ENCODE measurements at regions not wholly inside any gene's neighbourhood (a gene's known extent, or its start where the extent isn't known, plus 50 kb on each side); places are given as distances from the start of the nearest gene placed in this dataset.
"Not testable (repeated sequence)": the region's sequence is repeated elsewhere in the genome, so short reads cannot be mapped to it uniquely, and the experiment has no call there.

- Histone ChIP-seq H3K9me3 (peaks cover 5 to 6% of the 10 kb centered on the region in 2 donors), H3K27ac (no peak overlapping the region), H3K27me3 (no peaks in the 10 kb centered on the region), H3K36me3 (no peaks in the 10 kb centered on the region), H3K4me3 (no peak overlapping the region), H3K4me1 (no peaks in the 10 kb centered on the region)
- TF ChIP-seq CTCF (IDR thresholded peaks at IDR 0.05) (no peak), POLR2A (IDR thresholded peaks at IDR 0.05) (no peak), POLR2AphosphoS5 (IDR thresholded peaks at IDR 0.05) (no peak), EP300 (IDR thresholded peaks at IDR 0.05; ENCODE audit: low read depth) (no peak)
- 91% methylated on average over 1 of the region's 1 CpG; no CpG with 5 or more reads in 1 of the 2 donors for WGBS, 2 donors (ENCODE audit: low coverage in 1 of 2)
- intact Hi-C loops (cut with DNase I; ENCODE audit: low total_unique reads) (no loop called here), in situ Hi-C loops (cut with MboI; ENCODE audit: low pct_ligation_motif_present in 1 of 4, low pct_unique_long_range_greater_than_20kb in 1 of 4, low sequenced_read_pairs in 3 of 4) (no loop called here)
- DNase-seq: no peak
Measured at GRCh38 chr12:17286874-17287273, 680.9 kb upstream of the LMO3 start.

GRCh38 chr12:17284873-17285272 lies 678.9 kb upstream of the LMO3 start:
- H3K36me3 ChIP-seq: no peaks in the 10 kb centered on the region
- in situ Hi-C loops (cut with MboI; ENCODE audit: low pct_ligation_motif_present in 1 of 4, low pct_unique_long_range_greater_than_20kb in 1 of 4, low sequenced_read_pairs in 3 of 4): no loop called here
- TF ChIP-seq EP300 (IDR thresholded peaks at IDR 0.05; ENCODE audit: low read depth) (no peak), CTCF (IDR thresholded peaks at IDR 0.05) (no peak), POLR2A (IDR thresholded peaks at IDR 0.05) (no peak), POLR2AphosphoS5 (IDR thresholded peaks at IDR 0.05) (no peak)
- no peak for DNase-seq
- intact Hi-C loops (cut with DNase I; ENCODE audit: low total_unique reads): no loop called here
- H3K4me1 ChIP-seq: no peaks in the 10 kb centered on the region
- H3K27ac ChIP-seq: no peak overlapping the region
- H3K4me3 ChIP-seq: no peak overlapping the region
- peaks cover 5 to 6% of the 10 kb centered on the region in 2 donors for H3K9me3 ChIP-seq
- WGBS, 2 donors (ENCODE audit: low coverage in 1 of 2): 64 to 96% methylated on average over 1 of the region's 1 CpG
- H3K27me3 ChIP-seq: no peaks in the 10 kb centered on the region

GRCh38 chr12:17283563-17283962 lies 677.6 kb upstream of the LMO3 start:
- no peaks in the 10 kb centered on the region for H3K4me1 ChIP-seq

GRCh38 chr12:17282169-17282568 lies 676.2 kb upstream of the LMO3 start:
- intact Hi-C loops (cut with DNase I; ENCODE audit: low total_unique reads); in situ Hi-C loops (cut with MboI; ENCODE audit: low pct_ligation_motif_present in 1 of 4, low pct_unique_long_range_greater_than_20kb in 1 of 4, low sequenced_read_pairs in 3 of 4): not testable (repeated sequence)

More at GRCh38 chr12:17283563-17283962, 677.6 kb upstream of the LMO3 start:
- 85 to 88% methylated on average over 6 to 9 of the region's 9 CpGs for WGBS, 2 donors (ENCODE audit: low coverage in 1 of 2)
- intact Hi-C loops (cut with DNase I; ENCODE audit: low total_unique reads) (no loop called here), in situ Hi-C loops (cut with MboI; ENCODE audit: low pct_ligation_motif_present in 1 of 4, low pct_unique_long_range_greater_than_20kb in 1 of 4, low sequenced_read_pairs in 3 of 4) (no loop called here)
- DNase-seq: no peak
- no peak overlapping the region for H3K27ac ChIP-seq
- no peaks in the 10 kb centered on the region for H3K36me3 ChIP-seq
- H3K9me3 ChIP-seq: peaks cover 5 to 6% of the 10 kb centered on the region in 2 donors
- no peak for TF ChIP-seq POLR2AphosphoS5 (IDR thresholded peaks at IDR 0.05)
- no peak for TF ChIP-seq POLR2A (IDR thresholded peaks at IDR 0.05)
- no peak for TF ChIP-seq CTCF (IDR thresholded peaks at IDR 0.05)
- H3K4me3 ChIP-seq: no peak overlapping the region
- H3K27me3 ChIP-seq: no peaks in the 10 kb centered on the region

GRCh38 chr12:17278946-17279345 lies 673.0 kb upstream of the LMO3 start:
- no peak overlapping the region for H3K27ac ChIP-seq
- TF ChIP-seq CTCF (IDR thresholded peaks at IDR 0.05) (peak in 1 of 5 experiments; percentile 4), POLR2AphosphoS5 (IDR thresholded peaks at IDR 0.05) (no peak)
- intact Hi-C loops (cut with DNase I; ENCODE audit: low total_unique reads): no loop called here

More at GRCh38 chr12:17282169-17282568, 676.2 kb upstream of the LMO3 start:
- not testable (repeated sequence) for DNase-seq, H3K27me3 ChIP-seq, H3K9me3 ChIP-seq, H3K4me3 ChIP-seq, H3K4me1 ChIP-seq, H3K36me3 ChIP-seq, H3K27ac ChIP-seq

More at GRCh38 chr12:17278946-17279345, 673.0 kb upstream of the LMO3 start:
- no peaks in the 10 kb centered on the region for H3K4me1 ChIP-seq
- no peaks in the 10 kb centered on the region for H3K27me3 ChIP-seq
- no peak for DNase-seq
- in situ Hi-C loops (cut with MboI; ENCODE audit: low pct_ligation_motif_present in 1 of 4, low pct_unique_long_range_greater_than_20kb in 1 of 4, low sequenced_read_pairs in 3 of 4): no loop called here
- H3K36me3 ChIP-seq: no peaks in the 10 kb centered on the region
- H3K9me3 ChIP-seq: no peaks in the 10 kb centered on the region
- no peak overlapping the region for H3K4me3 ChIP-seq

Measured in transverse colon (tissue), 4 donors.